ENCODE measurements at regions not wholly inside any gene's neighbourhood (a gene's known extent, or its start where the extent isn't known, plus 50 kb on each side); places are given as distances from the start of the nearest gene placed in this dataset.

GRCh38 chr6:40715570-40716403 is 128.6 kb upstream of the LRFN2 start:
- H3K27me3 ChIP-seq (replicated peaks in 1 of 4; ENCODE audit: control insufficient read depth in 3 of 4, extremely low read depth in 1 of 4, insufficient read depth in 3 of 4, low read length in 3 of 4), result no peaks in the 10 kb centered on the region; a peak in 2 of 7 replicates
- no peak overlapping the region for H2BK120ac ChIP-seq (replicated peaks; ENCODE audit: low read depth, low read length)
- H4K20me1 ChIP-seq (replicated peaks in 1 of 2; ENCODE audit: control insufficient read depth in 1 of 2, insufficient read depth in 2 of 2, low read length in 2 of 2), result no peaks in the 10 kb centered on the region
- no peak overlapping the region for H3K4me3 ChIP-seq (ENCODE audit: extremely low read depth in 1 of 4, insufficient read depth in 2 of 4, low read depth in 3 of 4, low read length in 4 of 4)
- H3K9me3 ChIP-seq (ENCODE audit: insufficient read depth in 2 of 2, low read depth in 1 of 2, low read length in 1 of 2), result no peaks in the 10 kb centered on the region
- no peak overlapping the region for H3K14ac ChIP-seq (ENCODE audit: insufficient read length)
- H3K4ac ChIP-seq (replicated peaks; ENCODE audit: insufficient read length, low read depth, low read length), result no peak overlapping the region
- H3K36me3 ChIP-seq (ENCODE audit: control insufficient read depth in 2 of 4, insufficient read depth in 4 of 4, low read length in 3 of 4), result no peaks in the 10 kb centered on the region
- H3K56ac ChIP-seq (replicated peaks; ENCODE audit: insufficient read length, low read depth, low read length), result no peak overlapping the region
- no peak overlapping the region for H2BK12ac ChIP-seq (ENCODE audit: low read depth, low read length)
- H3K27ac ChIP-seq (ENCODE audit: low read depth, low read length), result no peak overlapping the region
- no peak overlapping the region for H3K4me2 ChIP-seq (ENCODE audit: insufficient read depth in 1 of 2, low read depth in 2 of 2, low read length in 2 of 2)
- H4K91ac ChIP-seq (replicated peaks; ENCODE audit: insufficient read length, low read length), result no peak overlapping the region
- ChIA-PET POLR2A (ENCODE audit: partially characterized antibody) (no interaction called here), CTCF (ENCODE audit: partially characterized antibody) (interaction anchor here (1.9 kb wide), 1 partner anchor 10 kb away, joined by 7 read pairs; no protein-coding TSS in a partner anchor)
- no peak overlapping the region for H3K18ac ChIP-seq (ENCODE audit: extremely low read depth, low read length)
- no peak overlapping the region for H3K9ac ChIP-seq (replicated peaks in 1 of 4; ENCODE audit: extremely low read depth in 1 of 4, low read depth in 3 of 4, low read length in 3 of 4)
- FAIRE-seq (no peak), DNase-seq (ENCODE audit: low read depth in 1 of 2, low spot score in 2 of 2) (no peak)
- H3K4me1 ChIP-seq (replicated peaks in 1 of 4; ENCODE audit: control insufficient read depth in 3 of 4, insufficient read depth in 4 of 4, low read length in 3 of 4), result peaks cover 4 to 12% (median 8%) of the 10 kb centered on the region in 4 experiments
- H3K79me1 ChIP-seq (ENCODE audit: low read depth, low read length), result no peaks in the 10 kb centered on the region
- H4K8ac ChIP-seq (ENCODE audit: extremely low read depth, insufficient read depth, low read length), result no peak overlapping the region
- H2BK20ac ChIP-seq (ENCODE audit: low read length), result no peak overlapping the region
- no peaks in the 10 kb centered on the region for H3K79me2 ChIP-seq (ENCODE audit: control insufficient read depth in 1 of 2, insufficient read depth in 2 of 2, low read length in 2 of 2)
- no peak overlapping the region for H4K5ac ChIP-seq (ENCODE audit: insufficient read length, low read depth, low read length)
- H2AK5ac ChIP-seq (ENCODE audit: low read depth, low read length), result no peak overlapping the region
- peaks cover 3% of the 10 kb centered on the region; the same call in 1 of the 2 replicates for H3K23me2 ChIP-seq (ENCODE audit: low read depth, low read length)
- WGBS, 2 experiments (ENCODE audit: extremely low coverage in 1 of 2, insufficient coverage in 1 of 2, insufficient read length in 1 of 2, insufficient replicate concordance in 2 of 2, low coverage in 1 of 2, low lambda C conversion rate in 2 of 2, missing lambda C conversion rate in 1 of 2), result 88% methylated on average over 12 of the region's 12 CpGs; no CpG with 5 or more reads in 1 of the 2 experiments
- H2AFZ ChIP-seq (ENCODE audit: low read length), result no peak overlapping the region
- no peak overlapping the region for H2BK15ac ChIP-seq (ENCODE audit: low read length)
- H3K23ac ChIP-seq (ENCODE audit: insufficient read length), result no peak overlapping the region
- no peak overlapping the region for H2BK5ac ChIP-seq (ENCODE audit: low read depth, low read length)
- TF ChIP-seq SP1 (IDR thresholded peaks at IDR 0.05; ENCODE audit: low read depth, low read length) (no peak), RXRA (IDR thresholded peaks at IDR 0.05; ENCODE audit: insufficient read depth, low read depth, low read length) (no peak), POLR2A (IDR thresholded peaks at IDR 0.05; ENCODE audit: control extremely low read depth in 1 of 2, low read depth in 2 of 2, low read length in 2 of 2) (no peak), ATF2 (IDR thresholded peaks at IDR 0.05; ENCODE audit: low read length) (no peak)
